CD1c-positive myeloid dendritic cell (primary cell): ENCODE measurements at regions not wholly inside any gene's neighbourhood (a gene's known extent, or its start where the extent isn't known, plus 50 kb on each side); places are given as distances from the start of the nearest gene placed in this dataset.
"Not testable (repeated sequence)": the region's sequence is repeated elsewhere in the genome, so short reads cannot be mapped to it uniquely, and the experiment has no call there.

Source experiments
- DNase-seq: peaks from one replicate; pipeline ENCODE4 v3.0.0-alpha.2; 2016; ENCODE audit errors: extremely low spot score

DNA sequence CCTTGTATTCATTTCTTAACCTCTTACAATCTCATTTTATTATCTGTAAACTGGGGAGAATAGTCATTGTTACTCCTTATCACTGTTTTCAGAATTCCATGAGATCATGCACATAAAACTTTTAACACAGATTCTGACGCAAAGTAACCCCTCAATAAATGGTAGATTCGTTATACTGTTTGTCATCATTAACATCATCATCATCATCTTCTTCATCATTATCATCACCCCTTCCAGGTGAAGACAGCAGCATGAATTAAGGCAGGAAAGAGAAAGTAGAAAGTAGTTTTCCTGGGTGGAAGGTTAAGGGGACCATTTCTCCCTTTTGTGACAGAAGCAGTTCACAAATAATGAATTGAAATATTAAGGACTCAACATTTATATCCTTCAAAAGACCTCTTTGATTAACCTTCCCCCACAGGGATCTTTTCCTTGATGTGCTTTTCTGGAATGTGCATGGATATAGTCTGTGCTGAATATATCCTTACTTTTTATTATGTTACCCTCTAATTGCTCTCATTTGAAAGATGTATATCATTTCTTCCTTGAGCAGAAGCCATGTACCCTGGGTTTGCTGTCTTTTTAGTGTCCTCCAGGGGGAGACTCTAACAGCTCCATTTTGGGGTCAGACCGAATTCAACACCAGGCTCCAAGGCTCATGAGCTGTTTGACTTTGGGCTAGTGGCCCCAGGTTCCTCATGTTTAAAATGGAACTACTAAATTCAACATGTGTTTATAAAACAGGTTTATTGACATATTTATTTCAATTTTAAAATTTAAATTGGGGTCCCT lies 1029.9 kb upstream of the WWC1 start:
- no peak for DNase-seq

DNA sequence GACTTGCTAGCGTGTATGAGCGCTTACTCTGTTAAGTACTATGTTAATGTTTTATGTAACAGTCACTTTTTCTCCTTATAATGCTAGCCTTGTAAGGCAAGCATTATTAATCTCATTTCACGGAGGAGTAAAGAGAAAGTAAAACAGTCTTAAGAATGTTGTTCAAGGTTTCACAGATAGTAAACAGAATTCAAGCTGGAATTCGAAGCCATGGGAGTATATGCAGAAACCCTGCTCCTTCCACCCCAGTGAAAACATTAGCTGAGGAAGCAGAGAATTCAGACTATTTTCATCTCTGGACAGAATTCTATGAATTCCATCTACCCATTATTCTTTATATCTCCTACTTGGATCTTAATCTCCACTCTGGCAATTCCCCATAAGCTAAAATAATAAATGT lies 1028.3 kb upstream of the WWC1 start:
- no peak for DNase-seq

DNA sequence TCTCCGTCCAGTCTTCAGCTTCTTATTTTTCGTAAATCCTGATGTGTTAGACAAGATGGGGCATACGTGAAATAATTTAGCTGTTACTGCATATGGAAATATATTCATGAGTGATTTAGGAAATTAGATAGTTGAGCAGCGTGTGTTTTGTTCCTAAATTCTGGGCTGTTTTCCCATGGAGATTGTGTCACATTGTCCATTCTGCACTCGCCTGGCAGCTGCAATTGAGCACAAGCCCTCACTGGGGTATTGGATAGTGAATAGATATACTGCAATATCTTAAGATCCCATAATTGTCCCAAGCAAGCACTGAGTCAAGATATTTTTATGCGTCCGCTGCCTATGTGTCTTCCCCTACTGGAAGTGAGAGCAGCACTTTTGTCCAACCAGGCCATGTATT lies 1027.1 kb upstream of the WWC1 start:
- no peak for DNase-seq

DNA sequence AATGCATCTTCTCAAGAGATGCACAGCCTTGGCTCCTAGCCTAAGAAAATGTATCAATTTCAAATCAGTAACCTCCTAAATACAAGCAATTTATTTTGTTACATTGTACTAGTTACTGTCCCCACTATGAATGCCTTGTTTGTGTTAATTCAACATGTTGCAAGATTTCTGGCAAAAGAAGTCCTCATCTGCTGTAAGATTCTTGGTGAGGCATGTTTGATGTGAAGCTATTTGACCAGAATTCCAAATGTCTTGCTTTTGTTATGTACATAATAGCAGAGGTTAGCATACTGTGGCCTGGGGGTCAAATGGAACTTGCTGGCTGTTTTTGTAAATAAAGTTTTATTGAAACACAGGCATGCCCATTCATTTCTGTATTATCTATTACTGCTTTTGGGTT lies 1023.1 kb upstream of the WWC1 start:
- DNase-seq, result no peak

DNA sequence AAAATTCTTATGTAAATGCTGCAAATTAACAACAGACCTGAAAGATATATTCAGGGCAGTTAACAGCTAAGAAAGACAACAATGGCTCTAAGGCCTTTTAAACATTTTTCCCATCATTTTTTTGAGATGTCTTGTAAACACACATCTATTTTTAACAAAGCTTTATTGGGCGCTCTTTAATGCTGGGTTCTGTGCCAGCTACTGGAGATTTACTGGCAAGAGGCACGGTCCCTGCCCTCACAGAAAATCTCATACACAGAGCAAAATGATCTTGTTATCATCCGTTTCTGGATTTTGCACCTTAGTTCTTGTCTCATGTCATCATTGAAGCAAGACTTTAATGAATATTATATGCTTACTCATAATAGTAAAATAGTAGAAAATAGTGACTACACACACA lies 1022.3 kb upstream of the WWC1 start:
- DNase-seq, result no peak

DNA sequence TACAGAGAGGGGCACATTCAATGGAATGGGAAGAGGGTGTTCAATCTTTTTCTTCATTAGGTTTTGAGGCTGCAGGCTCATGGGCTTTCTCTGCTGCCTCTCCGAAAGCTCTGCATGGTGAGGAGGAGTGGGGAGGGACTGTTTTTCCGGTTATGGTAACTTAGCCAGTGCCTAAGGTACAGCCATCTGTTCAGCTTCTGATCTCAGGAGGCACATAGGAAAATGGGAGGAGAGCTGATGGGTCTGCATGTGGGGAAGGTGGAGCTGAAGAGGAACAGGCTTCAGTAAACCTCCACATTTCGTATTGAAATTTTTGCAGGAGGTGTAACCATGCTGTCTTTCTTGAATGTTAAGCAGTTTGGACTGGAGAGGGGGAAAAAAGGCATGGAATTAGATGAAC lies 1020.4 kb upstream of the WWC1 start:
- no peak for DNase-seq

DNA sequence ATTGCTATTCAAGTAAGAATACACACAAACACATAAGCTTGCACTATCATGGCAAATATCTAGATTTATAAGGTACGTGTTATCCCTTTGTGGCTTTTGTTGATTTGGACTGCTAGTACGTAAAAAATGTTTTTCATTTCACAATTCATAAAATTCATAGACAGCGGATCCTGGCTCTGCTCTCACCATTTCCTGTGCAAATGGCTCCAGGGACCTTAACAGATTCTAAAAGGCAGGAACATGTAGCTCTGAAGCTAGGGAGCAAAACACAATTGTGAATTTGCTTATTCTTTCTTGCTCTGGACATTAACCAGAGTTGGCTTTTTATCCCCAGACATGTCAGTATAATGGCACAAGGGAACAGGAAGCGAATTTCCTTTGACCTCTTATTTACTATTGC lies 1019.9 kb upstream of the WWC1 start:
- no peak for DNase-seq

DNA sequence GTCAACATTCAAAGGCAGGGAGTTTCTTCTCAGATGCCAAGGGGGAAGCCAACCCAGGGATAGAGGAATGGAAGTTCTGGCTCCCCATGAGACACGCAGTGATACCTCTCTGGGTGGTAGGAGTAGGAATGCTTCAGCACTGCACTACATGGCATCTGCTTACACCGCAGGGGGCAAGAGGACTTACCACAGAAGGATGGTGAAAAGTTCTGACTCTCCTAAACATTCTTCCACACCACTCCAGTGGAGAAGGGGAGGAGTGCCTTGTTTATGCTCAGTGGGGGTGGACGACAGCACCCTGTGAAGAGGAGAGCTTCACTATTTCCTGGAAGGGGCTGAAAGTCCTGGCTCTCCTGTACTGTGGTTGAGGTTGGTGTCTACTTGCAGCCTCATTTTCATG lies 1011.3 kb upstream of the WWC1 start:
- no peak for DNase-seq

DNA sequence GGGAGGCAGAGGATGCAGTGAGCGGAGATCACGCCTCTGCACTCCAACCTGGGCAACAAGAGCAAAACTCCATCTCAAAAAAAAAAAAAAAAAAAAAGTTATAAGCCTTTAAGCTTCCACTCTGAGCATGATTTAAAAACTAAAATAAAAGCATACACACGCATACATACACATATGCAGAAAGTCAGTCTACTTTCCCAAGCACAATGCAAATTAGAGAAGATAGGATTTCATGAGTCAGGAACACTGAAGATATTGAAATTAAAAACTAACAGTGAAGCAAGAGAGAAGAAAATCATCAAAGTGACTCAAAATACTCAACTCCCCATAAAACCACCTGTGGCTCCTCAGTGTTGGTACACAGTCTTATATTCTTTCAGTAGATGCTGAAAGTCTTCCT lies 1009.5 kb upstream of the WWC1 start:
- DNase-seq, result no peak

DNA sequence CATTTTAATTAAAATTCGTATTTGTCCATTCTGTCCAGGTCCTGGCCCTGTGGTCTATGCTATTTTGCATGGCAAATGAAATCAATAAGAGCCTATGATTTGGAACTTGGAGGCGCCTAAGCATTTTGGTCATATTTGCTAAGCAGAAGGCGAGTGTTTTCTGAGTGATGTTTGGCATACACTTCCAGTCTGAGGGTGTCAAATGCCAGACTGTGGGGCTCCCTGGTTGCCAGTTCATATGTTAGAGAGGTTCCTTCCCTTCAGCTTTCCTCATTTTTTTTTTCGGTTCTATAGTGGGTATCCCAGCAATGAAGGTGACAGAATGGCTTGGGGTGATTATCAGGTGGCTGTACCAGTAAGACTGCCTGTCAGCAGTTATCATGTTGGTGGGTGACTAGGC lies 1007.8 kb upstream of the WWC1 start:
- DNase-seq, result no peak

DNA sequence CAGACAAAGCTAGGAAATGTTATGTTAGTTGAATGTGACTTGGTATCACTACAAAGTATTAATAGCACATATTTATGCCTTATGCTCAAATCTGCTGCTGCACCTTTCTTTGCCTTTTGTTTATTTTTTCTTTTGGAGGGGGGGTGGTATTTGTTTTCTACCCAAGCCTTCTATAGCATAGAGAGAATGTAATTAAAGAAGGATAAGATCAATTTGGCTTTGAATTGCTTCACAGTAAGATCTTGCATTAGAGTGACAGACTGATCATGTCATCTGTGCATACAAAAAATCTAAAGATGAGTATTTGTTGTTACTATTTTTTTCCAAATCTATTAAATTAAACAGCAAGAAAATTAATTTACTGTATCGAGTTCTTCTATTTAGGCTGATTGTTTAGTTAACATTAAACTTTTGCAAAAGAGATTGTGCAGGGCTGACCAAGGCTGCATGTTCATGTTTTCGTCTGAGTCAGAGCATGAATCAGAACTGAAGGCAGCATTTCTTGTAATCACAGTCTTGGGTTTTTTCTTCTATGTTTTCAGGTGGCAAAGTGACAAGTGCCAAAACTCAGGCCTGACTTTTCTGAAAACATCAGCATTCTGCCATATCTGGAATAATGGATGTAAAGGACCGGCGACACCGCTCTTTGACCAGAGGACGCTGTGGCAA lies 1007.1 kb upstream of the WWC1 start:
- no peak for DNase-seq

DNA sequence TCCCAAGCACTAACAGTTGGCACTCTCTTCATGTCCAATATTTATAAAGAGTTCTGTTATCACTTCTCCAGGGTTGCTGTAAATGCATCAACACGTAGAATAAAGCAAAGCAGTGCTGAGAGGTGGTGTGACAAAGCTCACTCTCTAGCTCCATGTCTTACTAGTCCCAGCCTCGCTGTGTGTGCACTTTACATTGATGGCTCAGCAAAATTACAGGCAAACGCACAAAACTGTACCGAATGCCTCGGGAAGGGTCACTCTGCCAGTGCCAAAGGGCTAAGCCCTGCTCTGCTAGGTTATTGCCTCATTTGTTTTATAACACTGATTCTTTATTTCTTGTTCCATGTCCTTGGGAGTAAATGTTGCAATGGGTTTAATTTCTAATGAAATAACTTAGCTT lies 1005.9 kb upstream of the WWC1 start:
- DNase-seq, result no peak

DNA sequence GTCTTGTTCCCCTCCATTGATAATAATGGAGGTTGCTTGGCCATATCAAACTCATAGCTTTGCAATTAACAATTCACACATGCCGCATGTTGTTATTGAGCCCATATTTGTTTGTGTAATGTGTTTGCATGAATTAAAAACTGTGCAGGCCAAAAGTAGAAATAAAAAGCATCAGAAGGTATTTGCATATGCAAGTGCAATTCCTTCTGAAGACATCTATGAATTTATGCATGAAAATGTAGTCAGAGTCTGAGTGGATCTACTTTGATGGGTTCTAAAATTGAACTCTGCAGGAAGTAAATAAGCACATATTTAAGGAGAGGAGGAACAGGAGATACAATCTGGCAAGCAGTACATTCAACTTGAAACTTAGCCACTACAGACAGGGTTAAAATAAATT lies 1004.6 kb upstream of the WWC1 start:
- no peak for DNase-seq

DNA sequence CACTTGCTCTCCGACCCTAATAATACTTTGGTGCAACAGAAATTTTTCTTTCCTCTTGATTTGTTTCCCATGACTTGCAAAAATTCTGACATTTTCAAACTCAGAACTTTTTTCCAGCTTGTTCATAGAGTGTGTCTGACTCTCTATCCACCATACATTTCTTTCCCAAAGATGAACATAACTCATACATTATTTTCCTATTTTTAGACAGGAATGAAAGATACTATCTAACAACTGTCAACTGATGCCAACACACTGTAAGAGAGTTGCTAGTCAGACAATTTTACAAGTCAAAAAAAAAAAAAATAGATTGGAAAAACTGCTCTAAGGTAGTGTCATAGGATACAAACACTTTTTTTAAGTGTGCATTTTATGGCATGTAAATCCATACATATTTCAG lies 1001.0 kb upstream of the WWC1 start:
- no peak for DNase-seq

DNA sequence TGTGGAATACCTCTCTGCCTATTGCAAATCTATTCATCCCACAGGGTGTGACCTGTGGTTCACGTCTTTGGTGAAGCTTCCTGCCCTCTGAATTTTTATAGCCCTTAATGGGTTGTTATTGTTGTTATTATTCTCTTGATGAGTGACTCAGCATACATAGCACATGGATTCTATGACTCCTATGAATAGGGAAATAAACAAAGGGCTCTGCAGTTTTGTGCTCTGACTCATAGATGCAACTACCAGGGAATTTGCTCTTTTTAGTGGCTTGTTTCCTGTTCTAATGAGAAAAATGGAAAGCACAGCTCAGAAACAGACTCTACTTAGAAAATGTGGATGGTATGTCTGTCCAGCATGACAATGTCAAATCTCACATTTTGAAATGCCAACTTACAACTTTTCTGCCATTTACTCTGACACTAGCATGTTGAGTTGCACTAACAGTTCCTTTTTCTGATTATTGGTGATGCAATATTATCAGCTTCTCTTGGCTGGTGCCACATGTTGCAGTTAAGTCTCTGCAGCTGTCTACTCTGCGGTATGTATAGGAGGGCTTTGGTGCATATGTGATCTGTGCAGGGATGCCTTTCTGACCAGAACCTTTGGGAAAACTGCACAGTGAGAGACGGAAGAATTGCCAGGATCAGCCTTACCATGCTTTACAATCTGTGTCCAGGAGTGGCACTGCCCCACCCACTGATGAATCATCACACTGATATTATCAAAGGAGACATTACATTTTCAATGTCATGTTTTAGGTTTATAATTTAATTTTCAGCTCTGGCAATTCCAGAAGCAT lies 996.4 kb upstream of the WWC1 start:
- DNase-seq, result no peak

DNA sequence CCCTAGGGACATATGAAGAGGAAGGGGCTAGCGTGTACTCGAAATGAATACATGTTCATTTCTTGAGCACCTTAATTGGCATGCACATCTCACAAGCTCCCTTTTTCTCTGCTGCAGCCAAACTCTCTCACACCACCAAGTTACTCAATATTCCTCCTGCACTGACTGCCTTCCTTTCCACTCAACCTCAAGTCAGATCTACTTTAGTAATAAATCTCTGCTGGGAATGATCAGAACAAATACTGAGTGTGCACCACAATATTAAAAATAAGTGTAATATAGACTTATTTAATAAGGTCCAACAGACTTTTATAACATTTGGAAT lies 995.8 kb upstream of the WWC1 start:
- DNase-seq, result no peak

DNA sequence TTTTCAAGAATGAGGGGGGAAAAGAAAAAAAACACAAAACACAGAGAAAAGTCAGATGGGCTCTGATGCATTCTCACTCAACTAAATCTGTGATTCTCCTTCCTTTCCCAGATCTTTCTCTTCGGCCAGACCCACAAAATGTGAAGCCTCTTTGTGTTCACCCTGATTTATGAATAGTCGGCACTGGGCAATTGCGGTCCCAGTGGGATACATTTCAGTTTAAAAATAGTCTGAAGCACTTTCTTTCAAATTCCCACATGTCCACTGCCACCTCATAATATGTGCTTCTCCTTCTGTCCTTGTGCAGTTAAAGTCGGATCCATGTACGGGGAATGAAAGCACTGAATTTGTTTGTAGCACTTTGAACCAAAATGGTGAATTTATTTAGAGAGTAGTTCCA lies 995.4 kb upstream of the WWC1 start:
- DNase-seq, result no peak

DNA sequence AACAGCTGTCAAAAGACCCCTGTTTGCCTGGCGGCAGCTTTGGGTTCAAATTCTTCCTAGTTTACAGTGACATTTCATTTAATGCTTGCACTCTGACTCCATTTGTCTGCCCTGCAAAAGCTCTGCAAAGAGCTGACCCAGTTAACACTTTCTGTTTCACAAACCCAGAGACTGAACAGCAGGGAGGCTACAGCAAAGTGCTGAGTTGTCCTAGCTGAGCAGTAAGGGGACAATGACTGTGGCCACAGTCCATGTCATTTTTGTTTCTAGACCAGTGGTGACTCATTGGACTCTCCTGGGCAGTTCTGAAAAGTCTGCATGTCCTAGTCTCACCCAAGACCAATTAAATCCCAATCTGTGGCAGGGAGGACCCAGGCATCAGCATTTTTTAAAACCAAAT lies 994.8 kb upstream of the WWC1 start:
- no peak for DNase-seq

DNA sequence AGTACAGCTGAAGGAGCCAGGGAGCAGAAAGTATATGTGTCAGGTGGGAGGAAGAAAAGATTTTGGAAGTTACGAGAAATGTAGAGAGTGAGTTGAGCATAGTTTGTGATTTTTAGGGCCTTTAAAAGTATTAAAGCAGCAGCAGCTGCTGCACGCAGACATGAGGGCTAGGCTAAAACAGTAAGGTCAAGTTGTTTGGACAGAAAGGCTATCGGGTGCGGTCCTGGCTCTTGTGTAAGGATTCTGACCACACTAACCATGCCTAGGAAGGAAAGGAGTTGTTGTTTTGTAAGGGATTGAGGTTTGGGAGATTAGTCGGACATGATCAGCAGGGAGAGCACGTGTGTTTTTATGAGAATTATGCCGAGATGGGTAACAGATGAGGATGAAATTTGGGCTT lies 991.6 kb upstream of the WWC1 start:
- not testable (repeated sequence) for DNase-seq

DNA sequence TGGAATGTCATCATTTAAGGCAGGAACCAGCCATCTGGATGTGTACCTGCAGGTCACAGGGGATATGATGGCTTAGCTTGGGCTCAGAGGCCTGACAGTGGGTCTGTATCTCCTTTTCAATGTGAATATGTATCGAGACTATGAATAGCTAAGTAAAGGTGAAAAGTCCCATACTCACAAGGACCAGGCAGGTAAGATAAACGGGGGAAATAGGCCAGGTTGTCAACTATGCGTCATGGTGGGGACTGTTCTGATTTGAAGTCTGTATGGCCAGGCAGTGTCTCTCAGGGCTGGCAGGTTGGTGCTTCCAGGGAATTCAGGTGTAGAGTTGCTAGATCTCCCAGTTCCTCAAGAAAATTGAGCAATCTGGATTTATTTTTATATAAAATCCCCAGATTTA lies 987.9 kb upstream of the WWC1 start:
- DNase-seq, result no peak

DNA sequence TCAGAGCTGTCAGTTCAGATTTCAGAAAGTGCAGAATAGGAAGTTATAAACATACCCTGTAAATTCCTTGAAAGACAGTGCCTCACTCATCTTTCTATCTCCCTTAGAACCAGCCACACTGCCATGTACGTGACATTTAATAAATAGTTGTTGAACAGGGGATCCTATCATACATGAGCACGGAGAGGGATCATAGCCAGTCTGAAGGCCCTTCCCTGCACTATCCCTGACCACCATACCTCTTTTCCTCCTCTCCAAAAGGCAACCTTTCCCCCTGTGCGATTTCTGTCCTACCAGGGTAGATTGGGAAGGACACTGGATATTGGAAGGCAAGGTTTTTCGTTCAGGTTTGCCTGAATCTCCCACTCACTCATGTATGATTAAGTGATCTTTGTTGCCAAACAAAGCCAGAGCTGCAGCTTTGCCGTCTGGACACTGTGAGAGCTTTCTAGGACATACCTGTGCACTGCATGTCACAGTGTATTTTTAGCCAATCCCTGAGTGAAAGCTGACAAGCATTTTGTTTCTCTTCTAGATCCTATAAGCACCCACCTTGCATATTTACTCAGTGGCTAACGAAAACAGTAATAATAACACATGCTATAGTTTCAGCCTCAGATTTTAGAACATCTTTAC lies 986.5 kb upstream of the WWC1 start:
- DNase-seq, result no peak

DNA sequence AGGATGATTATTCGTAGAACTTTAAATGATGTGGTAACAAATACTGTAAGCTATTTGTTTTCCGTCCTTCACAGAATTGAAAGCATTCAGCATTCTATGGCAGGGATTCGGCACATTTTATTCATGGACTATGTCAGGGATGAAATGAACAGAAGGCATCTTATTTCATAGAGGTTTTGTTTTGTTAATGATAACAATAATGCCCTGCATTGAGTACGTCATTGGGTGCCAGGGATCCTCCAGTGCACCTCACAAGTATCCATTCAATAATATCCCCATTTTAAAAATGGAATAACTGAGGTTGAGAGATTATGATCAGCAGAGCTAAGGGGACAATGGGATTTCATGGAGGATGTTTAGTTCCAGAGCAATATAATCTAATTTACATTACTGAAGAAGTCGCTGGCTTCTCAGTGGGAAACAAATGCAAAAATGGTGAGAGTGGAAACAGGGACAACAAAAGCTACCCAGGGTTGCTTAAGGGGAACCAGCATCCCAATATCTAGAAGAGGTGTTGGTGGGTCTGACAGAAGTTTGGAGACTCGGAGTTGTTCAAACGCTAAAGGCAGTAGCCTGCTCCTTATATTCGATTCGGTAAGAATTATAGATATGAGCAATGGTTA lies 985.7 kb upstream of the WWC1 start:
- DNase-seq, result no peak
